Endothelial cell (in vitro differentiated cells): ENCODE measurements at regions not wholly inside any gene's neighbourhood (a gene's known extent, or its start where the extent isn't known, plus 50 kb on each side); places are given as distances from the start of the nearest gene placed in this dataset.

ENCODE experiments used
- DNase-seq: peaks from one replicate; pipeline ENCODE4 v3.0.0; 2021; ENCODE audit warnings: low spot score
- H3K27ac Mint-ChIP-seq: one replicate; pipeline ENCODE4 v1.8.0; 2021; ENCODE audit warnings: mixed read lengths, inconsistent platforms; ENCODE audit not compliant: unreplicated experiment
- H3K27me3 Mint-ChIP-seq: one replicate; pipeline ENCODE4 v1.8.0; 2021; ENCODE audit warnings: mild to moderate bottlenecking, moderate library complexity, mixed read lengths, inconsistent platforms; ENCODE audit not compliant: unreplicated experiment
- H3K36me3 Mint-ChIP-seq: one replicate; pipeline ENCODE4 v1.8.0; 2021; ENCODE audit warnings: mild to moderate bottlenecking, low read depth, mixed read lengths, inconsistent platforms; ENCODE audit not compliant: unreplicated experiment
- H3K4me1 Mint-ChIP-seq: one replicate; pipeline ENCODE4 v1.8.0; 2021; ENCODE audit warnings: mild to moderate bottlenecking, mixed read lengths, inconsistent platforms; ENCODE audit not compliant: unreplicated experiment
- H3K4me3 Mint-ChIP-seq: one replicate; pipeline ENCODE4 v1.8.0; 2021; ENCODE audit warnings: mild to moderate bottlenecking, mixed read lengths, inconsistent platforms; ENCODE audit not compliant: unreplicated experiment
- H3K9me3 Mint-ChIP-seq: one replicate; pipeline ENCODE4 v1.8.0; 2021; ENCODE audit warnings: mixed read lengths, inconsistent platforms; ENCODE audit not compliant: unreplicated experiment
- TF ChIP-seq, protein P1 (sequence below): fragments of 200-600 bp; sonication (generic); IDR thresholded peaks from one replicate; pipeline ENCODE4 v1.5.0; 2021; ENCODE audit warnings: antibody characterized with exemption; ENCODE audit not compliant: unreplicated experiment

- no peak for DNase-seq
- H3K27ac Mint-ChIP-seq, result no peak overlapping the region
These were observed 91.3 kb upstream of the RBBP8 start for GRCh38 chr18:22841840-22842239.

DNA sequence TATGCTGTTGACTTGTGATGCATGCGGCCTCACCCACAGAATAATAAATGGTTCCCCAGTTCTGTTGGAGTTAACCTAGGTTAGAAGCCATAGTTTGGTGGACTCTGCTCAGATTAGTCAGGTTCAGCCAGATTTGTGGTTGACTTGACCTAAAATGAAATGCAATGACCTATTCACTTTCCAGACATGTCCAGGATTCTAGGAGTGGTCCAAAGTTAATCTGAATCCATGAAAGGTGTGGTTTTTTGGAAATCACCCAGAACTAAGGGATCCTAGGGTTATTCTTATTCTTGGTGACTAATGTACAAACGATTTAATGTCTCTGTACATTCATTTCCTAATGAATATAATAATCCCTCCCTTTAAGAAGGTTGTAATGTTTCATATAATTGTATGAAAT is 88.9 kb upstream of the RBBP8 start:
- no peak for DNase-seq
- no peaks in the 10 kb centered on the region for H3K27me3 Mint-ChIP-seq
- TF ChIP-seq, protein P1, sequence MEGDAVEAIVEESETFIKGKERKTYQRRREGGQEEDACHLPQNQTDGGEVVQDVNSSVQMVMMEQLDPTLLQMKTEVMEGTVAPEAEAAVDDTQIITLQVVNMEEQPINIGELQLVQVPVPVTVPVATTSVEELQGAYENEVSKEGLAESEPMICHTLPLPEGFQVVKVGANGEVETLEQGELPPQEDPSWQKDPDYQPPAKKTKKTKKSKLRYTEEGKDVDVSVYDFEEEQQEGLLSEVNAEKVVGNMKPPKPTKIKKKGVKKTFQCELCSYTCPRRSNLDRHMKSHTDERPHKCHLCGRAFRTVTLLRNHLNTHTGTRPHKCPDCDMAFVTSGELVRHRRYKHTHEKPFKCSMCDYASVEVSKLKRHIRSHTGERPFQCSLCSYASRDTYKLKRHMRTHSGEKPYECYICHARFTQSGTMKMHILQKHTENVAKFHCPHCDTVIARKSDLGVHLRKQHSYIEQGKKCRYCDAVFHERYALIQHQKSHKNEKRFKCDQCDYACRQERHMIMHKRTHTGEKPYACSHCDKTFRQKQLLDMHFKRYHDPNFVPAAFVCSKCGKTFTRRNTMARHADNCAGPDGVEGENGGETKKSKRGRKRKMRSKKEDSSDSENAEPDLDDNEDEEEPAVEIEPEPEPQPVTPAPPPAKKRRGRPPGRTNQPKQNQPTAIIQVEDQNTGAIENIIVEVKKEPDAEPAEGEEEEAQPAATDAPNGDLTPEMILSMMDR, result no peak
- peaks cover 3% of the 10 kb centered on the region for H3K4me1 Mint-ChIP-seq
- no peak overlapping the region for H3K27ac Mint-ChIP-seq
- no peak overlapping the region for H3K4me3 Mint-ChIP-seq
- no peaks in the 10 kb centered on the region for H3K9me3 Mint-ChIP-seq
- no peaks in the 10 kb centered on the region for H3K36me3 Mint-ChIP-seq

More at GRCh38 chr18:22841840-22842239, 91.3 kb upstream of the RBBP8 start:
- H3K9me3 Mint-ChIP-seq, result no peaks in the 10 kb centered on the region
- TF ChIP-seq, protein P1, result no peak
- no peaks in the 10 kb centered on the region for H3K4me1 Mint-ChIP-seq
- H3K27me3 Mint-ChIP-seq, result no peaks in the 10 kb centered on the region
- no peak overlapping the region for H3K4me3 Mint-ChIP-seq
- H3K36me3 Mint-ChIP-seq, result no peaks in the 10 kb centered on the region

- H3K9me3 Mint-ChIP-seq, result no peaks in the 10 kb centered on the region
- no peak for DNase-seq
- H3K27me3 Mint-ChIP-seq, result no peaks in the 10 kb centered on the region
- H3K36me3 Mint-ChIP-seq, result no peaks in the 10 kb centered on the region
- TF ChIP-seq, protein P1, result no peak
- no peak overlapping the region for H3K4me3 Mint-ChIP-seq
- peaks cover 3% of the 10 kb centered on the region for H3K4me1 Mint-ChIP-seq
- no peak overlapping the region for H3K27ac Mint-ChIP-seq
These were observed 88.5 kb upstream of the RBBP8 start for GRCh38 chr18:22844628-22845027.

GRCh38 chr18:22846088-22846683 is 86.9 kb upstream of the RBBP8 start:
- no peaks in the 10 kb centered on the region for H3K27me3 Mint-ChIP-seq
- peaks cover 3% of the 10 kb centered on the region for H3K4me1 Mint-ChIP-seq
- H3K27ac Mint-ChIP-seq, result no peak overlapping the region
- no peak for DNase-seq
- no peaks in the 10 kb centered on the region for H3K36me3 Mint-ChIP-seq
- no peak overlapping the region for H3K4me3 Mint-ChIP-seq
- no peaks in the 10 kb centered on the region for H3K9me3 Mint-ChIP-seq
- TF ChIP-seq, protein P1, result peak; percentile 10

DNA sequence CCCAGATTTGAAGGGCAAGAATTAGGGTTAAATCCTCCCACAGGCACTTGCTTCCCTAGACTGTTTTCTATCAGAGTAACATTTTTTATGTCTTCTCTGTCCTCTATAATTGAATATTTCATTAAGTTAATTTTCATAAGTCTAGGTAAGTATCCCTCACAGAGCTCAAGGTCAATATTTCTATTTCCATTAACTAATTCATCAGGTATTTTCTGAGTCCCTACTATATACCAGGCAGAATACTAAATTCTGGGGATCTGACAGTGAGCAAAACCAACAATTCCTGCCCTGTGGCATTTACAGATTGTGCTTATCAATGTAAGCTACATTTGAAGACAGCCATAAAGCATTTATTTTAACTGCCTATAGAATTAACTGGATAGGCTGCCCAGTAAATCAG is 86.4 kb upstream of the RBBP8 start:
- Mint-ChIP-seq H3K27me3 (no peaks in the 10 kb centered on the region), H3K4me3 (no peak overlapping the region), H3K36me3 (no peaks in the 10 kb centered on the region), H3K4me1 (peaks cover 3% of the 10 kb centered on the region), H3K27ac (no peak overlapping the region), H3K9me3 (no peaks in the 10 kb centered on the region)
- TF ChIP-seq, protein P1, result no peak
- DNase-seq, result no peak
